ENCODE measurements at regions not wholly inside any gene's neighbourhood (a gene's known extent, or its start where the extent isn't known, plus 50 kb on each side); places are given as distances from the start of the nearest gene placed in this dataset.

GRCh38 chr4:114361249-114361648 lies 237.4 kb upstream of the UGT8 start:
- no peak for TF ChIP-seq CTCF (IDR thresholded peaks at IDR 0.05; ENCODE audit: extremely low read depth, insufficient read depth, missing control alignments)
- in situ Hi-C loops (cut with MboI; ENCODE audit: low pct_unique_long_range_greater_than_20kb, low sequenced_read_pairs, unreplicated experiment) = no loop called here
- DNase-seq (ENCODE audit: low spot score) = no peak

- no peak for TF ChIP-seq CTCF (IDR thresholded peaks at IDR 0.05; ENCODE audit: extremely low read depth, insufficient read depth, missing control alignments)
- in situ Hi-C loops (cut with MboI; ENCODE audit: low pct_unique_long_range_greater_than_20kb, low sequenced_read_pairs, unreplicated experiment) = no loop called here
- DNase-seq (ENCODE audit: low spot score) = no peak
Observed at GRCh38 chr4:114364857-114365256, 233.8 kb upstream of the UGT8 start.

- in situ Hi-C loops (cut with MboI; ENCODE audit: low pct_unique_long_range_greater_than_20kb, low sequenced_read_pairs, unreplicated experiment) = no loop called here
- TF ChIP-seq CTCF (IDR thresholded peaks at IDR 0.05; ENCODE audit: extremely low read depth, insufficient read depth, missing control alignments) = no peak
- DNase-seq (ENCODE audit: low spot score) = no peak
Observed at GRCh38 chr4:114365591-114365990, 233.0 kb upstream of the UGT8 start.

GRCh38 chr4:114366368-114366767 lies 232.2 kb upstream of the UGT8 start:
- no peak for TF ChIP-seq CTCF (IDR thresholded peaks at IDR 0.05; ENCODE audit: extremely low read depth, insufficient read depth, missing control alignments)
- in situ Hi-C loops (cut with MboI; ENCODE audit: low pct_unique_long_range_greater_than_20kb, low sequenced_read_pairs, unreplicated experiment) = no loop called here
- no peak for DNase-seq (ENCODE audit: low spot score)

GRCh38 chr4:114368751-114369150 lies 229.9 kb upstream of the UGT8 start:
- no peak for DNase-seq (ENCODE audit: low spot score)
- in situ Hi-C loops (cut with MboI; ENCODE audit: low pct_unique_long_range_greater_than_20kb, low sequenced_read_pairs, unreplicated experiment) = no loop called here
- no peak for TF ChIP-seq CTCF (IDR thresholded peaks at IDR 0.05; ENCODE audit: extremely low read depth, insufficient read depth, missing control alignments)

- no peak for TF ChIP-seq CTCF (IDR thresholded peaks at IDR 0.05; ENCODE audit: extremely low read depth, insufficient read depth, missing control alignments)
- in situ Hi-C loops (cut with MboI; ENCODE audit: low pct_unique_long_range_greater_than_20kb, low sequenced_read_pairs, unreplicated experiment) = no loop called here
- no peak for DNase-seq (ENCODE audit: low spot score)
Observed at GRCh38 chr4:114373508-114373907, 225.1 kb upstream of the UGT8 start.

Data from GM13977 (cell line).